ENCODE measurements at regions not wholly inside any gene's neighbourhood (a gene's known extent, or its start where the extent isn't known, plus 50 kb on each side); places are given as distances from the start of the nearest gene placed in this dataset.

DNA sequence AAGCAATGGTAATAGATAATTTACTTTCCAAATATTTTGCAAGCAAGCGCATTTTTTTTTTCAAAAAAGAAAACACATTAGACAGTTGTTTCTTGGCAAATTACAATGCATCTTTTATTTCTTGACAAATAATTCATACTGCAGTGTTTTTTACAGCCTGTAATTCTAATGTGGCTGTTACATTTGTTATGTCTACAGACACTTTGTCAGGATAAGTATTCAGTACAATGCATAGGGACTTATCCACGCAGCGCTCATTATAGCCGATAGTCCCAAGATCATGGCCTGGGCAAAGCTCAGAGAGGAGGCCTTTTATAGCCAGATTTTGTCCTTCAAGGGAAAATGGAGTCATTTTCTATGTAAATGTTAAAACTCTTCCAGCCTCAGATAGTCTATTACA is 123.0 kb upstream of the FANCL start:
- TF ChIP-seq, protein P1, sequence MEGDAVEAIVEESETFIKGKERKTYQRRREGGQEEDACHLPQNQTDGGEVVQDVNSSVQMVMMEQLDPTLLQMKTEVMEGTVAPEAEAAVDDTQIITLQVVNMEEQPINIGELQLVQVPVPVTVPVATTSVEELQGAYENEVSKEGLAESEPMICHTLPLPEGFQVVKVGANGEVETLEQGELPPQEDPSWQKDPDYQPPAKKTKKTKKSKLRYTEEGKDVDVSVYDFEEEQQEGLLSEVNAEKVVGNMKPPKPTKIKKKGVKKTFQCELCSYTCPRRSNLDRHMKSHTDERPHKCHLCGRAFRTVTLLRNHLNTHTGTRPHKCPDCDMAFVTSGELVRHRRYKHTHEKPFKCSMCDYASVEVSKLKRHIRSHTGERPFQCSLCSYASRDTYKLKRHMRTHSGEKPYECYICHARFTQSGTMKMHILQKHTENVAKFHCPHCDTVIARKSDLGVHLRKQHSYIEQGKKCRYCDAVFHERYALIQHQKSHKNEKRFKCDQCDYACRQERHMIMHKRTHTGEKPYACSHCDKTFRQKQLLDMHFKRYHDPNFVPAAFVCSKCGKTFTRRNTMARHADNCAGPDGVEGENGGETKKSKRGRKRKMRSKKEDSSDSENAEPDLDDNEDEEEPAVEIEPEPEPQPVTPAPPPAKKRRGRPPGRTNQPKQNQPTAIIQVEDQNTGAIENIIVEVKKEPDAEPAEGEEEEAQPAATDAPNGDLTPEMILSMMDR (IDR thresholded peaks at IDR 0.05) = no peak
- TF ChIP-seq, protein P2, sequence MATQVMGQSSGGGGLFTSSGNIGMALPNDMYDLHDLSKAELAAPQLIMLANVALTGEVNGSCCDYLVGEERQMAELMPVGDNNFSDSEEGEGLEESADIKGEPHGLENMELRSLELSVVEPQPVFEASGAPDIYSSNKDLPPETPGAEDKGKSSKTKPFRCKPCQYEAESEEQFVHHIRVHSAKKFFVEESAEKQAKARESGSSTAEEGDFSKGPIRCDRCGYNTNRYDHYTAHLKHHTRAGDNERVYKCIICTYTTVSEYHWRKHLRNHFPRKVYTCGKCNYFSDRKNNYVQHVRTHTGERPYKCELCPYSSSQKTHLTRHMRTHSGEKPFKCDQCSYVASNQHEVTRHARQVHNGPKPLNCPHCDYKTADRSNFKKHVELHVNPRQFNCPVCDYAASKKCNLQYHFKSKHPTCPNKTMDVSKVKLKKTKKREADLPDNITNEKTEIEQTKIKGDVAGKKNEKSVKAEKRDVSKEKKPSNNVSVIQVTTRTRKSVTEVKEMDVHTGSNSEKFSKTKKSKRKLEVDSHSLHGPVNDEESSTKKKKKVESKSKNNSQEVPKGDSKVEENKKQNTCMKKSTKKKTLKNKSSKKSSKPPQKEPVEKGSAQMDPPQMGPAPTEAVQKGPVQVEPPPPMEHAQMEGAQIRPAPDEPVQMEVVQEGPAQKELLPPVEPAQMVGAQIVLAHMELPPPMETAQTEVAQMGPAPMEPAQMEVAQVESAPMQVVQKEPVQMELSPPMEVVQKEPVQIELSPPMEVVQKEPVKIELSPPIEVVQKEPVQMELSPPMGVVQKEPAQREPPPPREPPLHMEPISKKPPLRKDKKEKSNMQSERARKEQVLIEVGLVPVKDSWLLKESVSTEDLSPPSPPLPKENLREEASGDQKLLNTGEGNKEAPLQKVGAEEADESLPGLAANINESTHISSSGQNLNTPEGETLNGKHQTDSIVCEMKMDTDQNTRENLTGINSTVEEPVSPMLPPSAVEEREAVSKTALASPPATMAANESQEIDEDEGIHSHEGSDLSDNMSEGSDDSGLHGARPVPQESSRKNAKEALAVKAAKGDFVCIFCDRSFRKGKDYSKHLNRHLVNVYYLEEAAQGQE (IDR thresholded peaks at IDR 0.05; ENCODE audit: insufficient read depth in 1 of 2, low read depth in 2 of 2, low read length in 1 of 2) = no peak
- TF ChIP-seq POLR2AphosphoS5 (IDR thresholded peaks at IDR 0.05; ENCODE audit: low read depth, low read length) = no peak
